ENCODE measurements at regions not wholly inside any gene's neighbourhood (a gene's known extent, or its start where the extent isn't known, plus 50 kb on each side); places are given as distances from the start of the nearest gene placed in this dataset.

GRCh38 chr14:34363733-34364134 is 98.3 kb downstream of the SPTSSA start:
- Histone ChIP-seq H3K4me3 (no peak overlapping the region), H3K27me3 (peaks cover 0 to 7% (median 0%) of the 10 kb centered on the region in 9 donors), H3K36me3 (no peaks in the 10 kb centered on the region), H3K4me1 (peaks cover 0 to 29% (median 0%) of the 10 kb centered on the region in 12 donors), H3K9me3 (no peaks in the 10 kb centered on the region), H3K27ac (peak overlapping the region in 1 of 12 donors; percentile 28)
- TF ChIP-seq, protein P1, sequence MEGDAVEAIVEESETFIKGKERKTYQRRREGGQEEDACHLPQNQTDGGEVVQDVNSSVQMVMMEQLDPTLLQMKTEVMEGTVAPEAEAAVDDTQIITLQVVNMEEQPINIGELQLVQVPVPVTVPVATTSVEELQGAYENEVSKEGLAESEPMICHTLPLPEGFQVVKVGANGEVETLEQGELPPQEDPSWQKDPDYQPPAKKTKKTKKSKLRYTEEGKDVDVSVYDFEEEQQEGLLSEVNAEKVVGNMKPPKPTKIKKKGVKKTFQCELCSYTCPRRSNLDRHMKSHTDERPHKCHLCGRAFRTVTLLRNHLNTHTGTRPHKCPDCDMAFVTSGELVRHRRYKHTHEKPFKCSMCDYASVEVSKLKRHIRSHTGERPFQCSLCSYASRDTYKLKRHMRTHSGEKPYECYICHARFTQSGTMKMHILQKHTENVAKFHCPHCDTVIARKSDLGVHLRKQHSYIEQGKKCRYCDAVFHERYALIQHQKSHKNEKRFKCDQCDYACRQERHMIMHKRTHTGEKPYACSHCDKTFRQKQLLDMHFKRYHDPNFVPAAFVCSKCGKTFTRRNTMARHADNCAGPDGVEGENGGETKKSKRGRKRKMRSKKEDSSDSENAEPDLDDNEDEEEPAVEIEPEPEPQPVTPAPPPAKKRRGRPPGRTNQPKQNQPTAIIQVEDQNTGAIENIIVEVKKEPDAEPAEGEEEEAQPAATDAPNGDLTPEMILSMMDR (IDR thresholded peaks at IDR 0.05): no peak
- TF ChIP-seq POLR2A (IDR thresholded peaks at IDR 0.05): no peak
- DNase-seq (peak in 2 of 5 donors; percentile 35 to 59), ATAC-seq (peak in 3 of 4 donors; percentile 65 to 83 (median 76))
- intact Hi-C loops (cut with DNase I): no loop called here
- whole genome bisulfite sequencing, 4 donors: 34 to 60% (median 50%) methylated on average over 6 of the region's 6 CpGs

GRCh38 chr14:34362641-34363251 is 99.3 kb downstream of the SPTSSA start:
- Histone ChIP-seq H3K4me3 (no peak overlapping the region), H3K9me3 (no peaks in the 10 kb centered on the region), H3K27ac (peak overlapping the region in 1 of 12 donors; percentile 30), H3K27me3 (peaks cover 0 to 7% (median 0%) of the 10 kb centered on the region in 9 donors), H3K4me1 (peaks cover 0 to 26% (median 0%) of the 10 kb centered on the region in 12 donors), H3K36me3 (no peaks in the 10 kb centered on the region)
- TF ChIP-seq, protein P1 (IDR thresholded peaks at IDR 0.05): no peak
- TF ChIP-seq POLR2A (IDR thresholded peaks at IDR 0.05): no peak
- intact Hi-C loops (cut with DNase I): no loop called here
- 91 to 97% (median 92%) methylated on average over 3 of the region's 3 CpGs for WGBS, 4 donors
- ATAC-seq (no peak), DNase-seq (no peak)

DNA sequence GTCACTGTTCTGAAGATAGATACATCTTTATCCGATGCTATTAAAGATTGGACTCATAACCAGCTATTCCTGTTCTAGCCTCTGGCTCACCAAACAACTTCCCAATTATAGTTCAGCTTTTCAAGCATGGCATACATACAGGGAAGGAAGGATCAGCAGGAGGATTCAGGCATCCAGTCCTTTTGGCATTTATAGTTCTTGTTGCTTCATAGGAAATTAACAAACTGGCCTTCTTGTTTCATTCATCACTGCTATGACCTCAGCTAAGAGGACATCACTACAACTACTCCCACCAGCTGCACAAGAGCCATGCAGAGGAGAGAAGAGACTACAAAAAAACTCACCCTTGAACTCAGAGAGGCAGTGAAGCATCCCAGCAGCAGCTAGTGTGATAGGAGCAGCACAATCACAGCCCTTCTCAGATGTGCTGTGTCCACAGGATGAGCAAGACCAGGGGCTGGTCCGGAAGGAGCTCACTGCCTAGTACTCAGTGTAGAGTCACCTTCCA is 100.5 kb downstream of the SPTSSA start:
- DNase-seq: peak in 2 of 5 donors; percentile 32 to 34
- 53 to 86% (median 69%) methylated on average over 2 of the region's 2 CpGs for WGBS, 4 donors

More for the DNA sequence above, 100.5 kb downstream of the SPTSSA start:
- TF ChIP-seq, protein P1 (IDR thresholded peaks at IDR 0.05): no peak
- no peak for TF ChIP-seq POLR2A (IDR thresholded peaks at IDR 0.05)
- peaks cover 0 to 26% (median 0%) of the 10 kb centered on the region in 12 donors for H3K4me1 ChIP-seq
- peak overlapping the region in 7 of 12 donors; percentile 17 to 57 (median 37) for H3K27ac ChIP-seq
- H3K9me3 ChIP-seq: no peaks in the 10 kb centered on the region
- intact Hi-C loops (cut with DNase I): no loop called here
- ATAC-seq: peak in 3 of 4 donors; percentile 65 to 72 (median 72)
- no peak overlapping the region for H3K4me3 ChIP-seq
- H3K36me3 ChIP-seq: no peaks in the 10 kb centered on the region
- peaks cover 0 to 7% (median 0%) of the 10 kb centered on the region in 9 donors for H3K27me3 ChIP-seq

All from heart left ventricle (tissue), 16 donors.